Ecto neural progenitor cell (in vitro differentiated cells): ENCODE measurements at regions not wholly inside any gene's neighbourhood (a gene's known extent, or its start where the extent isn't known, plus 50 kb on each side); places are given as distances from the start of the nearest gene placed in this dataset.

Experiments used
- DNase-seq: peaks from one replicate; pipeline ENCODE4 v3.0.0-alpha.2; 2018; ENCODE audit warnings: low spot score

GRCh38 chr18:47595831-47596501 lies 334.5 kb downstream of the SMAD2 start:
- no peak for DNase-seq

GRCh38 chr18:47594621-47595086 lies 335.8 kb downstream of the SMAD2 start:
- DNase-seq: no peak

GRCh38 chr18:47593744-47594472 lies 336.6 kb downstream of the SMAD2 start:
- no peak for DNase-seq

- no peak for DNase-seq
Measured at GRCh38 chr18:47591429-47591828, 339.0 kb downstream of the SMAD2 start.

GRCh38 chr18:47587587-47587986 lies 336.1 kb upstream of the SKOR2 start:
- DNase-seq: no peak

GRCh38 chr18:47586418-47587070 lies 335.1 kb upstream of the SKOR2 start:
- no peak for DNase-seq

- no peak for DNase-seq
Measured at GRCh38 chr18:47585914-47586313, 334.5 kb upstream of the SKOR2 start.

- no peak for DNase-seq
Measured at GRCh38 chr18:47585136-47585535, 333.7 kb upstream of the SKOR2 start.

- DNase-seq: no peak
Measured at GRCh38 chr18:47582093-47582492, 330.6 kb upstream of the SKOR2 start.

GRCh38 chr18:47577520-47577919 lies 326.1 kb upstream of the SKOR2 start:
- no peak for DNase-seq

GRCh38 chr18:47574966-47575365 lies 323.5 kb upstream of the SKOR2 start:
- no peak for DNase-seq

- no peak for DNase-seq
Measured at GRCh38 chr18:47571957-47572356, 320.5 kb upstream of the SKOR2 start.

GRCh38 chr18:47566809-47567208 lies 315.3 kb upstream of the SKOR2 start:
- no peak for DNase-seq

- no peak for DNase-seq
Measured at GRCh38 chr18:47560723-47561715, 309.6 kb upstream of the SKOR2 start.

- DNase-seq: no peak
Measured at GRCh38 chr18:47558110-47558750, 306.8 kb upstream of the SKOR2 start.

GRCh38 chr18:47557160-47557559 lies 305.7 kb upstream of the SKOR2 start:
- DNase-seq: no peak

- DNase-seq: no peak
Measured at GRCh38 chr18:47552783-47553182, 301.3 kb upstream of the SKOR2 start.

GRCh38 chr18:47550611-47551010 lies 299.2 kb upstream of the SKOR2 start:
- no peak for DNase-seq

GRCh38 chr18:47549021-47549540 lies 297.6 kb upstream of the SKOR2 start:
- no peak for DNase-seq

- DNase-seq: no peak
Measured at GRCh38 chr18:47547539-47548202, 296.2 kb upstream of the SKOR2 start.

GRCh38 chr18:47545613-47546012 lies 294.2 kb upstream of the SKOR2 start:
- no peak for DNase-seq
